AG09319 (cell line): ENCODE measurements at regions not wholly inside any gene's neighbourhood (a gene's known extent, or its start where the extent isn't known, plus 50 kb on each side); places are given as distances from the start of the nearest gene placed in this dataset.
A peak's percentile ranks its signal among the peaks of the same experiment; 100 is the strongest.

Experiments
- DNase-seq: peaks from one replicate; pipeline ENCODE4 v3.0.0-alpha.2; 2010; ENCODE audit warnings: low read depth; ENCODE audit errors: extremely low read depth
- CTCF ChIP-seq: IDR thresholded peaks from 2 replicates; pipeline ENCODE4 v1.5.1; 2011; ENCODE audit warnings: low read depth, mild to moderate bottlenecking, inconsistent platforms, low read length, moderate library complexity

- DNase-seq: no peak
- no peak for TF ChIP-seq CTCF
Measured at GRCh38 chr1:30061292-30062220, 661.8 kb downstream of the MATN1 start.

GRCh38 chr1:30060738-30061137 is 662.6 kb downstream of the MATN1 start:
- no peak for DNase-seq
- TF ChIP-seq CTCF: no peak

GRCh38 chr1:30058970-30059369 is 664.4 kb downstream of the MATN1 start:
- DNase-seq: peak; percentile 68
- no peak for TF ChIP-seq CTCF

GRCh38 chr1:30054126-30054525 is 669.3 kb downstream of the MATN1 start:
- no peak for DNase-seq
- TF ChIP-seq CTCF: no peak

- no peak; the same call in 1 of the 2 replicates for TF ChIP-seq CTCF
- DNase-seq: no peak
Measured at GRCh38 chr1:30052178-30052577, 671.2 kb downstream of the MATN1 start.

GRCh38 chr1:30051777-30052176 is 671.6 kb downstream of the MATN1 start:
- no peak for TF ChIP-seq CTCF

GRCh38 chr1:30049748-30050296 is 673.6 kb downstream of the MATN1 start:
- no peak for DNase-seq
- TF ChIP-seq CTCF: no peak

More at GRCh38 chr1:30051777-30052176, 671.6 kb downstream of the MATN1 start:
- DNase-seq: no peak
